Heart left ventricle (tissue), 16 donors: ENCODE measurements at regions not wholly inside any gene's neighbourhood (a gene's known extent, or its start where the extent isn't known, plus 50 kb on each side); places are given as distances from the start of the nearest gene placed in this dataset.

Experiments used
- ATAC-seq, 4 donors: fragments of 200-7000 bp; cut with Tn5 transposase; one replicate each; pipeline ENCODE4 v1.9.1; 2020 to 2022; ENCODE audit warnings: moderate library complexity in 4 of 4, mild to moderate bottlenecking in 3 of 4, moderate number of reproducible peaks in 1 of 4
- DNase-seq, 5 donors: peaks; one replicate each; pipeline ENCODE4 v3.0.0-alpha.2; 2020
- H3K27ac ChIP-seq, 12 donors: fragments of 200-600 bp; sonication (generic) in 4 of 12; one replicate each; pipeline versions ENCODE4 v1.5.0 to v1.8.0; 2016 to 2022; ENCODE audit warnings: mild to moderate bottlenecking in 2 of 12
- H3K27me3 ChIP-seq, 9 donors: fragments of 200-600 bp; sonication (generic) in 2 of 9; one replicate each; pipeline versions ENCODE4 v1.5.1 to v1.8.0; 2016 to 2022; ENCODE audit warnings: mild to moderate bottlenecking in 3 of 9
- H3K36me3 ChIP-seq, 9 donors: fragments of 200-600 bp; sonication (generic) in 2 of 9; one replicate each; pipeline versions ENCODE4 v1.5.0 to v1.8.0; 2018 to 2022; ENCODE audit warnings: mild to moderate bottlenecking in 2 of 9
- H3K4me1 ChIP-seq, 12 donors: fragments of 200-600 bp; sonication (generic) in 4 of 12; one replicate each; pipeline versions ENCODE4 v1.5.0 to v1.8.0; 2016 to 2022; ENCODE audit warnings: mild to moderate bottlenecking in 3 of 12
- H3K4me3 ChIP-seq, 12 donors: fragments of 200-600 bp; sonication (generic) in 4 of 12; one replicate each; pipeline versions ENCODE4 v1.5.0 to v1.8.0; 2017 to 2022; ENCODE audit warnings: mild to moderate bottlenecking in 9 of 12, moderate library complexity in 4 of 12
- H3K9me3 ChIP-seq, 12 donors: fragments of 200-600 bp; sonication (generic) in 4 of 12; one replicate each; pipeline versions ENCODE4 v1.5.0 to v1.8.0; 2016 to 2022; ENCODE audit warnings: mild to moderate bottlenecking in 1 of 12
- CTCF ChIP-seq, 12 donors: fragments of 200-600 bp; sonication (generic) in 4 of 12; IDR thresholded peaks; one replicate each; pipeline versions ENCODE4 v1.5.0 to v1.8.0; 2018 to 2022; ENCODE audit warnings: antibody characterized with exemption in 12 of 12, mild to moderate bottlenecking in 5 of 12
- POLR2A ChIP-seq, 2 donors: fragments of 450-650 bp; IDR thresholded peaks; one replicate each; pipeline ENCODE4 v1.6.1; 2017; ENCODE audit warnings: antibody characterized with exemption in 2 of 2, mild to moderate bottlenecking in 2 of 2, moderate library complexity in 2 of 2
- WGBS, 4 donors: extraction: QIAGEN DNeasy Blood & Tissue Kit in 2 of 4; methylation state at CpG; one replicate each; pipeline versions ENCODE4 v1.1.5 to v1.1.7; 2013 to 2018; 5-methylcytosine and 5-hydroxymethylcytosine counted together
- intact Hi-C, 10 donors: fragments of 100-400 bp; cut with DNase I; formaldehyde crosslinking; loops; one replicate each; pipeline versions ENCODE4 v1.11.1 to v1.14.2; 2022
- donor health status: ischemic (EF 13 %, LVEDD 7.1; RV severe dilation, severe dysfunction).
- donor health status: healthy with polysubstance abuse.
- donor health status: DM: no; HTN: yes; CAD: no.
- donor health status: DM: no; HTN: no; CAD: no.
- donor health status: ischemic (EF 25% LVEDD 6.9; RV normal size, moderate dysfunction).
- donor health status: ischemic (EF 25% LVEDD 5.7; RV mildly dilated, moderate dysfunction).
- donor health status: healthy.
- donor health status: DM: yes; HTN: yes; CAD: no.
- donor health status: ischemic (EF 35%, LVEDD 5.7; RV mildly dilated, moderate dysfunction).
- donor health status: nonischemic (EF 11% LVEDD 7.7; RV severe dilation, severe dysfunction).
- donor health status: DM: yes; HTN: yes; CAD: no.
- donor health status: PGD.
- donor health status: ischemic (EF 29% LVEDD 5.4; RV normal size, mild dysfunction).
- donor health status: nonischemic (EF 23%, LVEDD 6.1; RV moderate dilation, normal function).

GRCh38 chr1:118275472-118276115 is 90.6 kb upstream of the SPAG17 start:
- Histone ChIP-seq H3K27me3 (no peaks in the 10 kb centered on the region), H3K4me1 (no peaks in the 10 kb centered on the region), H3K9me3 (peaks cover 0 to 13% (median 0%) of the 10 kb centered on the region in 12 donors), H3K4me3 (no peak overlapping the region), H3K27ac (no peak overlapping the region), H3K36me3 (no peaks in the 10 kb centered on the region)
- no peak for TF ChIP-seq POLR2A (IDR thresholded peaks at IDR 0.05)
- no peak for TF ChIP-seq CTCF (IDR thresholded peaks at IDR 0.05)
- ATAC-seq (no peak), DNase-seq (peak in 1 of 5 donors; percentile 24)
- intact Hi-C loops = no loop called here
- WGBS, 4 donors = 59 to 68% (median 66%) methylated on average over 8 of the region's 8 CpGs

GRCh38 chr1:118272884-118273283 is 87.9 kb upstream of the SPAG17 start:
- no peak for DNase-seq
- Histone ChIP-seq H3K36me3 (no peaks in the 10 kb centered on the region), H3K4me3 (no peak overlapping the region), H3K9me3 (peaks cover 0 to 13% (median 0%) of the 10 kb centered on the region in 12 donors), H3K4me1 (no peaks in the 10 kb centered on the region), H3K27ac (no peak overlapping the region), H3K27me3 (no peaks in the 10 kb centered on the region)
- 51 to 75% (median 70%) methylated on average over 5 of the region's 5 CpGs for WGBS, 4 donors
- ATAC-seq = no peak
- TF ChIP-seq CTCF (IDR thresholded peaks at IDR 0.05) (no peak), POLR2A (IDR thresholded peaks at IDR 0.05) (no peak)
- intact Hi-C loops = no loop called here

GRCh38 chr1:118271883-118272282 is 86.9 kb upstream of the SPAG17 start:
- ATAC-seq (no peak), DNase-seq (no peak)
- TF ChIP-seq CTCF (IDR thresholded peaks at IDR 0.05) (no peak), POLR2A (IDR thresholded peaks at IDR 0.05) (no peak)
- Histone ChIP-seq H3K4me3 (no peak overlapping the region), H3K36me3 (no peaks in the 10 kb centered on the region), H3K27ac (no peak overlapping the region), H3K27me3 (no peaks in the 10 kb centered on the region), H3K9me3 (peaks cover 0 to 6% (median 0%) of the 10 kb centered on the region in 12 donors), H3K4me1 (no peaks in the 10 kb centered on the region)
- 84 to 89% (median 87%) methylated on average over 3 of the region's 3 CpGs for WGBS, 4 donors
- intact Hi-C loops = no loop called here

GRCh38 chr1:118269598-118269997 is 84.6 kb upstream of the SPAG17 start:
- Histone ChIP-seq H3K4me1 (no peaks in the 10 kb centered on the region), H3K4me3 (no peak overlapping the region), H3K9me3 (no peaks in the 10 kb centered on the region), H3K27ac (no peak overlapping the region), H3K27me3 (no peaks in the 10 kb centered on the region), H3K36me3 (no peaks in the 10 kb centered on the region)
- intact Hi-C loops = no loop called here
- ATAC-seq (no peak), DNase-seq (no peak)
- TF ChIP-seq CTCF (IDR thresholded peaks at IDR 0.05) = no peak
- WGBS, 4 donors = 50 to 68% (median 63%) methylated on average over 2 of the region's 2 CpGs
